Caki2 (cell line): ENCODE measurements at regions not wholly inside any gene's neighbourhood (a gene's known extent, or its start where the extent isn't known, plus 50 kb on each side); places are given as distances from the start of the nearest gene placed in this dataset.
"Not testable (repeated sequence)": the region's sequence is repeated elsewhere in the genome, so short reads cannot be mapped to it uniquely, and the experiment has no call there.

Experiments
- DNase-seq: peaks from one replicate; pipeline ENCODE4 v3.0.0-alpha.2; 2015; ENCODE audit warnings: low read depth
- in situ Hi-C: cut with HindIII; loops from 2 replicates; pipeline ENCODE4 v1.10.0; 2016; ENCODE audit warnings: low sequenced_read_pairs, low pct_unique_long_range_greater_than_20kb, mixed read lengths

- no peak for DNase-seq
- in situ Hi-C loops, result no loop called here
Observed at GRCh38 chr11:33452836-33453624, 195.8 kb downstream of the HIPK3 start.

GRCh38 chr11:33451364-33451763 is 194.2 kb downstream of the HIPK3 start:
- in situ Hi-C loops, result no loop called here
- DNase-seq, result no peak

- DNase-seq, result peak; percentile 44
Observed at GRCh38 chr11:33449798-33450197, 192.6 kb downstream of the HIPK3 start.

GRCh38 chr11:33448461-33449130 is 191.4 kb downstream of the HIPK3 start:
- no peak for DNase-seq
- in situ Hi-C loops, result no loop called here

More at GRCh38 chr11:33449798-33450197, 192.6 kb downstream of the HIPK3 start:
- in situ Hi-C loops, result no loop called here

GRCh38 chr11:33445761-33446161 is 188.6 kb downstream of the HIPK3 start:
- in situ Hi-C loops, result no loop called here
- no peak for DNase-seq

GRCh38 chr11:33444835-33445594 is 187.8 kb downstream of the HIPK3 start:
- no peak for DNase-seq
- in situ Hi-C loops, result no loop called here

GRCh38 chr11:33443684-33444083 is 186.5 kb downstream of the HIPK3 start:
- in situ Hi-C loops, result no loop called here
- DNase-seq, result no peak

- no peak for DNase-seq
- in situ Hi-C loops, result no loop called here
Observed at GRCh38 chr11:33438301-33438700, 181.1 kb downstream of the HIPK3 start.

- in situ Hi-C loops, result no loop called here
- DNase-seq, result no peak
Observed at GRCh38 chr11:33437529-33437928, 180.3 kb downstream of the HIPK3 start.

- DNase-seq, result no peak
- in situ Hi-C loops, result no loop called here
Observed at GRCh38 chr11:33435216-33435615, 178.0 kb downstream of the HIPK3 start.

- in situ Hi-C loops, result no loop called here
- DNase-seq, result no peak
Observed at GRCh38 chr11:33434294-33434693, 177.1 kb downstream of the HIPK3 start.

- in situ Hi-C loops, DNase-seq: not testable (repeated sequence)
Observed at GRCh38 chr11:33428435-33428834, 171.3 kb downstream of the HIPK3 start.

GRCh38 chr11:33420959-33421566 is 163.9 kb downstream of the HIPK3 start:
- in situ Hi-C loops, result no loop called here
- no peak for DNase-seq

- in situ Hi-C loops, result no loop called here
- no peak for DNase-seq
Observed at GRCh38 chr11:33419924-33420323, 162.7 kb downstream of the HIPK3 start.

GRCh38 chr11:33417121-33417520 is 159.9 kb downstream of the HIPK3 start:
- in situ Hi-C loops, result no loop called here
- no peak for DNase-seq

GRCh38 chr11:33413301-33413700 is 156.1 kb downstream of the HIPK3 start:
- in situ Hi-C loops, result no loop called here
- DNase-seq, result no peak

- in situ Hi-C loops, result no loop called here
- no peak for DNase-seq
Observed at GRCh38 chr11:33412241-33412640, 155.1 kb downstream of the HIPK3 start.

GRCh38 chr11:33411751-33412150 is 154.6 kb downstream of the HIPK3 start:
- DNase-seq, result no peak
- in situ Hi-C loops, result no loop called here
